GM23338 (cell line): ENCODE measurements at regions not wholly inside any gene's neighbourhood (a gene's known extent, or its start where the extent isn't known, plus 50 kb on each side); places are given as distances from the start of the nearest gene placed in this dataset.

Source experiments
- ETS1 ChIP-seq: IDR thresholded peaks from 2 replicates; pipeline ENCODE4 v1.6.1; 2016; ENCODE audit warnings: antibody characterized with exemption
- EZH2phosphoT487 ChIP-seq: fragments of 200-600 bp; sonication (generic); IDR thresholded peaks from one replicate; pipeline ENCODE4 v1.8.1; 2018; ENCODE audit warnings: antibody characterized with exemption; ENCODE audit not compliant: unreplicated experiment
- POLR2AphosphoS5 ChIP-seq: IDR thresholded peaks from 2 replicates; pipeline ENCODE4 v1.6.1; 2016; ENCODE audit warnings: antibody characterized with exemption, low read depth
- REST ChIP-seq: IDR thresholded peaks from one replicate; pipeline ENCODE4 v1.6.1; 2018; ENCODE audit warnings: antibody characterized with exemption; ENCODE audit not compliant: unreplicated experiment
- STAT1 ChIP-seq: IDR thresholded peaks from one replicate; pipeline ENCODE4 v1.6.1; 2016; ENCODE audit warnings: antibody characterized with exemption; ENCODE audit not compliant: unreplicated experiment
- ZNF114 ChIP-seq: fragments of 250-450 bp; sonication (Bioruptor Pico); IDR thresholded peaks from 2 replicates; pipeline ENCODE4 v1.5.0; 2020; ENCODE audit warnings: mild to moderate bottlenecking, moderate library complexity
- ZNF462 ChIP-seq: fragments of 250-450 bp; sonication (Bioruptor Pico); IDR thresholded peaks from 2 replicates; pipeline ENCODE4 v1.5.0; 2020; ENCODE audit warnings: mild to moderate bottlenecking, moderate library complexity

GRCh38 chr20:17141568-17141967 is 85.3 kb upstream of the PCSK2 start (continued):
- TF ChIP-seq REST (no peak), ZNF462 (CRISPR knock-in tag) (no peak), POLR2AphosphoS5 (no peak), ZNF114 (CRISPR knock-in tag) (no peak), STAT1 (no peak), EZH2phosphoT487 (no peak), ETS1 (no peak)
